ENCODE measurements at regions not wholly inside any gene's neighbourhood (a gene's known extent, or its start where the extent isn't known, plus 50 kb on each side); places are given as distances from the start of the nearest gene placed in this dataset.

- TF ChIP-seq BCL6 (CRISPR knock-in tag; IDR thresholded peaks at IDR 0.05) = no peak
- no peak for TF ChIP-seq SETDB1 (IDR thresholded peaks at IDR 0.05; ENCODE audit: low read length)
- no peak for TF ChIP-seq NFRKB (IDR thresholded peaks at IDR 0.05; ENCODE audit: low read depth)
- TF ChIP-seq BHLHE40 (IDR thresholded peaks at IDR 0.05; ENCODE audit: low read length) = no peak
- TF ChIP-seq CTCF (IDR thresholded peaks at IDR 0.05 in 2 of 3, conservative IDR thresholded peaks at IDR 0.05 in 1 of 3; ENCODE audit: insufficient read depth in 2 of 3, low read depth in 1 of 3, low read length in 3 of 3) = no peak
- TF ChIP-seq SREBF2 (CRISPR knock-in tag; IDR thresholded peaks at IDR 0.05) = no peak
- TF ChIP-seq POLR2A (conservative IDR thresholded peaks at IDR 0.05) = no peak
- no peak for TF ChIP-seq SNRNP70 (optimal IDR thresholded peaks at IDR 0.05; ENCODE audit: low read depth, low read length)
- no peak for TF ChIP-seq VEZF1 (CRISPR knock-in tag; IDR thresholded peaks at IDR 0.05)
Measured at GRCh38 chr18:42274488-42275137, 319.6 kb downstream of the PIK3C3 start.
